ENCODE measurements at regions not wholly inside any gene's neighbourhood (a gene's known extent, or its start where the extent isn't known, plus 50 kb on each side); places are given as distances from the start of the nearest gene placed in this dataset.

DNA sequence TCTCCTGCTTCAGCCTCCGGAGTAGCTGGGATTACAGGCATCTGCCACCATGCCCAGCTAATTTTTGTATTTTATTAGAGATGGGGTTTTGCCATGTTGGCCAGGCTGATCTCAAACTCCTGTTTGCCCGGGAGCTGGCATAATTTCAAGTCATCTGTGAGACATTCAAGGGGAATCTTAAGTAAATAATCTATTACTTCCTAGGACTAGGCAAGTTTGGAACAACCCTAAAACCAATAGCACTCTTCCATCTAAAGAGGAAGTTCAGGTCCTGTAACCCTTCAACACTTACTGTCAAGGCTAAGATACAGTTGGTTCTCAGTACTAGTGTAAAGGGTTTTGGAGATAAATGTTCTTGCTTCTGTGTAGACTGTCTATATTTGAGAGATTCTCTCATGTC is 267.8 kb upstream of the IRAK1BP1 start (continued):
- TF ChIP-seq, protein P1, sequence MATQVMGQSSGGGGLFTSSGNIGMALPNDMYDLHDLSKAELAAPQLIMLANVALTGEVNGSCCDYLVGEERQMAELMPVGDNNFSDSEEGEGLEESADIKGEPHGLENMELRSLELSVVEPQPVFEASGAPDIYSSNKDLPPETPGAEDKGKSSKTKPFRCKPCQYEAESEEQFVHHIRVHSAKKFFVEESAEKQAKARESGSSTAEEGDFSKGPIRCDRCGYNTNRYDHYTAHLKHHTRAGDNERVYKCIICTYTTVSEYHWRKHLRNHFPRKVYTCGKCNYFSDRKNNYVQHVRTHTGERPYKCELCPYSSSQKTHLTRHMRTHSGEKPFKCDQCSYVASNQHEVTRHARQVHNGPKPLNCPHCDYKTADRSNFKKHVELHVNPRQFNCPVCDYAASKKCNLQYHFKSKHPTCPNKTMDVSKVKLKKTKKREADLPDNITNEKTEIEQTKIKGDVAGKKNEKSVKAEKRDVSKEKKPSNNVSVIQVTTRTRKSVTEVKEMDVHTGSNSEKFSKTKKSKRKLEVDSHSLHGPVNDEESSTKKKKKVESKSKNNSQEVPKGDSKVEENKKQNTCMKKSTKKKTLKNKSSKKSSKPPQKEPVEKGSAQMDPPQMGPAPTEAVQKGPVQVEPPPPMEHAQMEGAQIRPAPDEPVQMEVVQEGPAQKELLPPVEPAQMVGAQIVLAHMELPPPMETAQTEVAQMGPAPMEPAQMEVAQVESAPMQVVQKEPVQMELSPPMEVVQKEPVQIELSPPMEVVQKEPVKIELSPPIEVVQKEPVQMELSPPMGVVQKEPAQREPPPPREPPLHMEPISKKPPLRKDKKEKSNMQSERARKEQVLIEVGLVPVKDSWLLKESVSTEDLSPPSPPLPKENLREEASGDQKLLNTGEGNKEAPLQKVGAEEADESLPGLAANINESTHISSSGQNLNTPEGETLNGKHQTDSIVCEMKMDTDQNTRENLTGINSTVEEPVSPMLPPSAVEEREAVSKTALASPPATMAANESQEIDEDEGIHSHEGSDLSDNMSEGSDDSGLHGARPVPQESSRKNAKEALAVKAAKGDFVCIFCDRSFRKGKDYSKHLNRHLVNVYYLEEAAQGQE (IDR thresholded peaks at IDR 0.05; ENCODE audit: unreplicated experiment) = no peak
- TF ChIP-seq EZH2phosphoT487 (IDR thresholded peaks at IDR 0.05; ENCODE audit: unreplicated experiment) (no peak), JUNB (IDR thresholded peaks at IDR 0.05; ENCODE audit: unreplicated experiment) (no peak), STAT1 (IDR thresholded peaks at IDR 0.05; ENCODE audit: unreplicated experiment) (no peak)
- TF ChIP-seq, protein P2, sequence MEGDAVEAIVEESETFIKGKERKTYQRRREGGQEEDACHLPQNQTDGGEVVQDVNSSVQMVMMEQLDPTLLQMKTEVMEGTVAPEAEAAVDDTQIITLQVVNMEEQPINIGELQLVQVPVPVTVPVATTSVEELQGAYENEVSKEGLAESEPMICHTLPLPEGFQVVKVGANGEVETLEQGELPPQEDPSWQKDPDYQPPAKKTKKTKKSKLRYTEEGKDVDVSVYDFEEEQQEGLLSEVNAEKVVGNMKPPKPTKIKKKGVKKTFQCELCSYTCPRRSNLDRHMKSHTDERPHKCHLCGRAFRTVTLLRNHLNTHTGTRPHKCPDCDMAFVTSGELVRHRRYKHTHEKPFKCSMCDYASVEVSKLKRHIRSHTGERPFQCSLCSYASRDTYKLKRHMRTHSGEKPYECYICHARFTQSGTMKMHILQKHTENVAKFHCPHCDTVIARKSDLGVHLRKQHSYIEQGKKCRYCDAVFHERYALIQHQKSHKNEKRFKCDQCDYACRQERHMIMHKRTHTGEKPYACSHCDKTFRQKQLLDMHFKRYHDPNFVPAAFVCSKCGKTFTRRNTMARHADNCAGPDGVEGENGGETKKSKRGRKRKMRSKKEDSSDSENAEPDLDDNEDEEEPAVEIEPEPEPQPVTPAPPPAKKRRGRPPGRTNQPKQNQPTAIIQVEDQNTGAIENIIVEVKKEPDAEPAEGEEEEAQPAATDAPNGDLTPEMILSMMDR (conservative IDR thresholded peaks at IDR 0.05; ENCODE audit: low read depth in 2 of 2) = no peak

- H4K20me1 ChIP-seq (replicated peaks; ENCODE audit: insufficient read depth) = no peaks in the 10 kb centered on the region
- no peak overlapping the region for H3K4me3 Mint-ChIP-seq
- no peaks in the 10 kb centered on the region for H3K4me1 ChIP-seq (ENCODE audit: insufficient read depth)
- H3K9me3 Mint-ChIP-seq = no peaks in the 10 kb centered on the region
- no peaks in the 10 kb centered on the region for H3K9me2 ChIP-seq (ENCODE audit: insufficient read depth)
- ATAC-seq (no peak), DNase-seq (ENCODE audit: low spot score) (no peak)
- no peaks in the 10 kb centered on the region for H3K27me3 ChIP-seq (ENCODE audit: insufficient read depth)
- no peak overlapping the region for H2AFZ ChIP-seq
- H3K27ac Mint-ChIP-seq = no peak overlapping the region
- H3K4me2 ChIP-seq = no peak overlapping the region
- no peak overlapping the region for H3K4me3 ChIP-seq
- H3K79me2 ChIP-seq (replicated peaks; ENCODE audit: insufficient read depth) = no peaks in the 10 kb centered on the region
- H3K36me3 ChIP-seq (ENCODE audit: insufficient read depth) = no peaks in the 10 kb centered on the region
- no peaks in the 10 kb centered on the region for H3K27me3 Mint-ChIP-seq (ENCODE audit: insufficient read depth, low read depth, poor library complexity)
- H3F3A ChIP-seq (replicated peaks; ENCODE audit: low read depth) = no peaks in the 10 kb centered on the region
- no peaks in the 10 kb centered on the region for H3K36me3 Mint-ChIP-seq (ENCODE audit: low read depth)
- H3K4me1 Mint-ChIP-seq = 0 out of 3 replicates have a peak, but pooled peaks cover 3% of the 10 kb centered on the region
- H3K27ac ChIP-seq (ENCODE audit: low read depth) = no peak overlapping the region
- TF ChIP-seq ZNF331 (CRISPR knock-in tag; IDR thresholded peaks at IDR 0.05; ENCODE audit: low read depth) = no peak
- no peak for TF ChIP-seq STAT1 (IDR thresholded peaks at IDR 0.05; ENCODE audit: unreplicated experiment)
- no peak for TF ChIP-seq ZNF114 (CRISPR knock-in tag; IDR thresholded peaks at IDR 0.05)
- no peak for TF ChIP-seq POLR2AphosphoS5 (IDR thresholded peaks at IDR 0.05; ENCODE audit: low read depth)
- TF ChIP-seq, protein P2 (conservative IDR thresholded peaks at IDR 0.05; ENCODE audit: low read depth in 2 of 2) = no peak
- no peak for TF ChIP-seq ETS1 (IDR thresholded peaks at IDR 0.05)
- TF ChIP-seq, protein P1 (IDR thresholded peaks at IDR 0.05; ENCODE audit: unreplicated experiment) = no peak
- no peak for TF ChIP-seq EZH2 (IDR thresholded peaks at IDR 0.05; ENCODE audit: low read depth, unreplicated experiment)
- no peak for TF ChIP-seq EZH2phosphoT487 (IDR thresholded peaks at IDR 0.05; ENCODE audit: unreplicated experiment)
Measured at GRCh38 chr6:78605909-78606446, 261.4 kb upstream of the IRAK1BP1 start.

Data from GM23338 (cell line).